D721Med (cell line): ENCODE measurements at regions not wholly inside any gene's neighbourhood (a gene's known extent, or its start where the extent isn't known, plus 50 kb on each side); places are given as distances from the start of the nearest gene placed in this dataset.

ENCODE experiments used
- DNase-seq: peaks from one replicate; pipeline ENCODE4 v3.0.0; 2011; ENCODE audit warnings: low spot score; ENCODE audit not compliant: insufficient read length
- FAIRE-seq: peaks from 2 replicates; lab custom pipeline; 2011; peaks lifted over from hg19 to GRCh38; lab: Jason Lieb, UNC
- CTCF ChIP-seq: IDR thresholded peaks from 2 replicates; pipeline ENCODE4 v1.5.1; 2012; ENCODE audit warnings: mild to moderate bottlenecking, control low read depth; ENCODE audit not compliant: insufficient read depth; ENCODE audit errors: missing control alignments

GRCh38 chrX:69289046-69289792 is 124.0 kb upstream of the PJA1 start:
- FAIRE-seq (no peak), DNase-seq (no peak)
- TF ChIP-seq CTCF: no peak

- TF ChIP-seq CTCF: no peak
- no peak for FAIRE-seq
These were observed 121.8 kb upstream of the PJA1 start for GRCh38 chrX:69287095-69287494.

GRCh38 chrX:69286565-69286906 is 121.3 kb upstream of the PJA1 start:
- no peak for FAIRE-seq
- DNase-seq: no peak
- TF ChIP-seq CTCF: no peak

More at GRCh38 chrX:69287095-69287494, 121.8 kb upstream of the PJA1 start:
- no peak for DNase-seq

- peak; percentile 46 for DNase-seq
- TF ChIP-seq CTCF: peak; percentile 65
- no peak for FAIRE-seq
These were observed 120.8 kb upstream of the PJA1 start for GRCh38 chrX:69285881-69286564.

- DNase-seq (no peak), FAIRE-seq (no peak)
- no peak for TF ChIP-seq CTCF
These were observed 120.2 kb upstream of the PJA1 start for GRCh38 chrX:69285401-69285877.

- TF ChIP-seq CTCF: no peak
- no peak for FAIRE-seq
These were observed 119.2 kb upstream of the PJA1 start for GRCh38 chrX:69284491-69284890.

More at GRCh38 chrX:69284491-69284890, 119.2 kb upstream of the PJA1 start:
- no peak for DNase-seq
